Mammary epithelial cell (primary cell): ENCODE measurements at regions not wholly inside any gene's neighbourhood (a gene's known extent, or its start where the extent isn't known, plus 50 kb on each side); places are given as distances from the start of the nearest gene placed in this dataset.

Experiments
- CTCF ChIP-seq, 2 donors: IDR thresholded peaks in 1 of 2; conservative IDR thresholded peaks in 1 of 2; 2 replicates each; pipeline ENCODE4 v1.5.1; 2011 to 2012; ENCODE audit warnings: inconsistent platforms in 2 of 2, low read length in 2 of 2, mild to moderate bottlenecking in 2 of 2, control low read depth in 1 of 2, low read depth in 1 of 2; ENCODE audit not compliant: insufficient read depth in 1 of 2; ENCODE audit errors: extremely low read depth in 1 of 2
- EZH2 ChIP-seq: IDR thresholded peaks from 2 replicates; pipeline ENCODE4 v1.6.1; 2012; ENCODE audit warnings: low read length, inconsistent platforms, borderline replicate concordance

DNA sequence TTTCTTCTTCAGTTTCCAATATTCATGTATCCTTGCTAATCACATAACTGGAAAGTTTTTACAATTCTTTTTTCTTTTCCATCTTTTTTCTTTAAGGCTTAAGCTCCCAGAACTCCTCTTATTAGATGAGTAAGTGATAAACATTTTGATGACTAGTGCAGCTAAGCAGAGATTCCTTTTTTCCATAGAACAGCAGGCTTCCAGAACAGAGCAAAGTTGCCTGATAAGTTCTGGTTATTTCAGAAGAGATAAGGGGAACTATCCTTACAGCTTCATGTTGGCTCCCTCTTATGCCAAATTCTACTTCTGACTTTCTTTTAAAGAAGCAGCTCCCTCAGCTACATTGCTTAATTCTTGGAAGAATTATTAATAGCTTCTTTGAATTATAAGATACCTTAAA, 194.7 kb upstream of the FAR2 start:
- TF ChIP-seq CTCF (conservative IDR thresholded peaks at IDR 0.05 in 1 of 2, IDR thresholded peaks at IDR 0.05 in 1 of 2; ENCODE audit: extremely low read depth in 1 of 2, insufficient read depth in 1 of 2, low read depth in 1 of 2, low read length in 2 of 2) = no peak
- no peak for TF ChIP-seq EZH2
